EH (cell line): ENCODE measurements at regions not wholly inside any gene's neighbourhood (a gene's known extent, or its start where the extent isn't known, plus 50 kb on each side); places are given as distances from the start of the nearest gene placed in this dataset.

Experiments
- DNase-seq: peaks from one replicate; pipeline ENCODE4 v3.0.0-alpha.2; 2015; ENCODE audit warnings: low read depth

DNA sequence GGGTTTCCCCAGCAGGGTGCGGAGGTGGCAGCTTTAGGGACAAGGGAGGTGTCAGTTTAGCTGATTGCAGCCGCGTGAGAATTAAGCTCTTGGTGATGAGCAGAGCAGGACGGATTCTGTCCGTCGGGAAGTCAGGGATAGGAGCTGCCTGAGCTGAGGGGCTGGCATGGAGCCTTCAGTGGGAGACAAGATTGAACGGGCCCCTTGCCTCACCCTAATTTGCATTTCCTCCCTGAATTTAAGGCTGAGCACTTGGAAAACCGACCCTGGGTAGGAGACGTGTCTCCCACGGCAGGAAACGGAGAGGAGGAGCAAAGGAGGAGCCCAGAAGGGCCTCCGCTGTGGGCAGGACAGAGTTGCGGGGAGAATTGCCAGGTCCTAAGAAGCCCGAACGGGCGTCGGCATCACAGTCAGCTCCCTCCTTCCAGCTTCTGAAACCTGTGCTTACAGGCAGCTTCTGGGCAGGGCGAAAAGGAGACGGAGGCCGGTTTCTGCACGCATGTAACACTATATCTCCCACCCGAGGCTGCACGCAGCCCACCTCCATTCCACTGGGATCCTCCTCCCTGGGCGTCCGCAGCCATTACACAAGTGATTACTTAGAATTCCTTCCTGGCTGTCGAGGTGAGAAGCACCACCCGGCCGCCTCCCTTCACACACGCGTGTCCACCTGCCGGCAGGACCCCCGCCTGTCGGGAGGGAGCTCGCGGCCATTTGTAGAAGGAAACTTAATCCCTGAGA lies 345.8 kb downstream of the BRD1 start:
- DNase-seq = no peak

DNA sequence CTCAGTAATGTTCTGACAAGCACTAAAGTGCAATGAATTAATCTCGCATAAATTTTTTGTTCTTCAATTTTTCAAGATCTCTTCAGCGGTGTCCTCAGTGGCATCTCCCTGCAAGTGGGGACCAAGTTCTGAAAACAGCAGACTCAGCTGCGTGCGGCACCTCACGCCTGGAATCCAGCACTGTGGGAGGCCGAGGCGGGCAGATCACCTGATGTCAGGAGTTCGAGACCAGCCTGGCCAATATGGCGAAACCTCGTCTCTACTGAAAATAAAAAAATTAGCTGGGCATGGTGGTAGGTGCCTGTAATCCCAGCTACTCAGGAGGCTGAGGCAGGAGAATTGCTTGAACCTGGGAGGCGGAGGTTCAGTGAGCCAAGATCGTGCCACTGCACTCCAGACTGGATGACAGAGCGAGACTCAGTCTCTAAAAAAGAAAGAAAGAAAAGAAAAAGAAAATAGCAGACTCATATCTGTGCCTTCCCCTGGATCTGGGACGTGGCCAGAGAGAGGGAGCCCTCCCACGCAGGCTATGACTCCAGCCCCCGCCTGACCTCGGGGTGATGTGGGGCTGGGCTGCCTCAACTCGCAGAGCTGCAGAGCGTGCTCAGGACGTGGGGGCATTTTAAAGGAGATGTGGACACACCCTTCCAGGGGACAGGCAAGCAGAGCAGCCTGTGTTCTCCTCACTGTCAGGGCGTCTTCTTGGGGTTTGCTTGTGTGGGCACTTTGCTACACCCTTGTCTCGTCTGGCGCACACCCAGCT lies 346.6 kb downstream of the BRD1 start:
- DNase-seq = no peak

- no peak for DNase-seq
Measured at GRCh38 chr22:49480331-49480730, 347.3 kb downstream of the BRD1 start.

- no peak for DNase-seq
Measured at GRCh38 chr22:49479566-49479965, 348.1 kb downstream of the BRD1 start.

DNA sequence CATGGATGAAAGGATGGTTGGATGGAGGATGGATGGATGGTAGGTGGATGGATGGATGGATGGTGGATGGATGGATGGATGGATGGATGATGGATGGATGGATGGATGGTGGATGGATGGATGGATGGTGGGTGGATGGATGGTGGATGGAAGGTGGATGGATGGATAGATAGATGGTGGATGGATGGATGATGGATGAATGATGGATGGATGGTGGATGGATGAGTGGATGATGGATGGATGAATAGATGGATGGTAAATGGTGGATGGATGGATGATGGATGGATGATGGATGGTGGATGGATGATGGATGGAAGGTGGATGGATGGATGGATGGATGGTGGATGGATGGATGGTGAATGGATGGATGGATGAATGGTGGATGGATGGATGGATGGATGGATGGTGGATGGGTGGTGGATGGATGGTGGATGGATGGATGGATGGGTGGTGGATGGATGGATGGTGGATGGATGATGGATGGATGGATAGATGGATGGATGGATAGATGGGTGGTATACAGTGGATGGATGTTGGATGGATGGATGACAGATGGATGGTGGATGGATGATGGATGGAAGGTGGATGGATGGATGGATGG lies 350.8 kb downstream of the BRD1 start:
- no peak for DNase-seq

DNA sequence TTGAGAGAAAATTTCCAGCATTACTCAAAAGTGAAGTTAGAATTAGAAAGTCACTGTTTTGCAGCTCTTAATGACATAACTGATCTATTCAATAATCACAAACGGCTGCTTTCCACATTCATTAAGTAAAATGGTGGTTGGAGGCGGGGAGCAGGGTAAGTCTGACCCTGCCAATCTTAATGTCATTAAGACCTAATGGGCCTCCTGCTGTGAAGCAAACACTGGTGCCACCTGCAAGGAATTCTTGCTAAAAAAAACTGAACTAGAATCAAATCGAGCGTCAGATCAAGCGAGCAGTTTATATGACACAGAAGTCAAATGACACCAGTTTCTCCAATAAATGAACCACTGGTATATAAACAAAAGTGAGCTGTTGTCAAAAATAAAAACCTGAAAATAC lies 351.5 kb downstream of the BRD1 start:
- no peak for DNase-seq

- no peak for DNase-seq
Measured at GRCh38 chr22:49475253-49475652, 352.4 kb downstream of the BRD1 start.

GRCh38 chr22:49473286-49473685 lies 354.4 kb downstream of the BRD1 start:
- no peak for DNase-seq

DNA sequence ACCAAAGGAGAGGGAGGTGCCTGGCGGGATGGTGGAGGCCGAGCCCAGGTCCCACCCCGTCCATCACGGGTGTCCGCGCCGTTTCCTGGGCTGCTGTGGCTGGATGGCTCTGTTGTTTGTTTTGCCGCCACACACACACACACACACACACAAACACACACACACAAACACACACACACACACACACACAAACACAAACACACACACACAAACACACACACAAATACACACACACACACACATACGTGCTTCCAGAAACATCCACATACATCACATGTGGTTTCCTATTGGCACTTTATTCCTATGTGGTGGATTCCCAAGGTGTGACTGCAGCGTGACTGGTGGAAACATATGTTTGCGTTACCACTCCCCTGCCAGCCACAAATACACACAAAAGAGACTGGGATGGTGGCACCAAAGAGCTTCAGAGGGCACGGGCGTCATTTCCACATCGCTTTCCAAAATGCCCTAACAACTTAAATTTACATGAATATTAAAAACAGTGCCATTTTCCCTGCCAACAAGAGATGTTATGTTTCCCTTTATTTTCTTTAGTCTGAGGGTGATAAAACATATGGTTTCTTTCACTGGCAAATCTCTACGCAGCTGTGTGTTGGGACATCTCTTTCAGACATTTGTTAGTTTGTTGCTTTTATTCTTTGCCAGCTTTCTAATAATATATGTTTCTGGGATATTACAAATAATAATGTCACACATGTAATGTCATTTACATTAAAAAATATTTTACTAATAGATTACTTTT lies 356.8 kb downstream of the BRD1 start:
- DNase-seq = no peak

GRCh38 chr22:49469896-49470740 lies 357.6 kb downstream of the BRD1 start:
- no peak for DNase-seq

DNA sequence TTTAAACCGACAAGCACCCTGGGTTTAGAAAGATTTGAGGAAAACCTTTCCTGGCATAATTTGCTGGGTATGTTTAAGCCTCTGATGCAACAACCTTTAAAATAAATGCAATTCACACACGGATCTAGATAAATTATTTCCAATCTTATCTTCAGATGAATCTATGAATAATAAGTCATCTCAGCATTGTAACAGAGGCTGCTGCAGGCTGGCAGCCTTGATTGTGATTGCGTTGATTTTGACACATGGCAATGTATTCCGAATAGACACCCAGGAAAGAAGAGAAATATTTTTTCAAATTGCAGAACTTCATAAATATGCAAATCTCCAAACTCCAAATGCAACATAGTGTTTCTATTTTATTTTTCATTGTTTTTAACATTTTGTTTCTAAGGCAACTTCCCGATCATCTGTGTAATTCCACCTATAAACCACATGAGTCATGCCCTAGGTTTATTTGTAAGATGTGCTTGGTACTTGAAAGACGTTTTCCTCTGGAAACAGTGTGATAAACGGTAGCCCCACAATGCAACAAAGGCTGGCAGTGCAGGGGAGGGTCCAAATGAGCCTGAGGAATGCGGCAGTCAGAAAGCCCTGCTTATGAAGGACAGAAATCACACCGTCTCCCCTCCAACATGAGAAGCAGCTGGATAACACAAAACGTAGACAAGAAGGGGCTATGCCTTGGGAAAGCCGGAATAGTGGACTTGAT lies 359.0 kb downstream of the BRD1 start:
- no peak for DNase-seq

DNA sequence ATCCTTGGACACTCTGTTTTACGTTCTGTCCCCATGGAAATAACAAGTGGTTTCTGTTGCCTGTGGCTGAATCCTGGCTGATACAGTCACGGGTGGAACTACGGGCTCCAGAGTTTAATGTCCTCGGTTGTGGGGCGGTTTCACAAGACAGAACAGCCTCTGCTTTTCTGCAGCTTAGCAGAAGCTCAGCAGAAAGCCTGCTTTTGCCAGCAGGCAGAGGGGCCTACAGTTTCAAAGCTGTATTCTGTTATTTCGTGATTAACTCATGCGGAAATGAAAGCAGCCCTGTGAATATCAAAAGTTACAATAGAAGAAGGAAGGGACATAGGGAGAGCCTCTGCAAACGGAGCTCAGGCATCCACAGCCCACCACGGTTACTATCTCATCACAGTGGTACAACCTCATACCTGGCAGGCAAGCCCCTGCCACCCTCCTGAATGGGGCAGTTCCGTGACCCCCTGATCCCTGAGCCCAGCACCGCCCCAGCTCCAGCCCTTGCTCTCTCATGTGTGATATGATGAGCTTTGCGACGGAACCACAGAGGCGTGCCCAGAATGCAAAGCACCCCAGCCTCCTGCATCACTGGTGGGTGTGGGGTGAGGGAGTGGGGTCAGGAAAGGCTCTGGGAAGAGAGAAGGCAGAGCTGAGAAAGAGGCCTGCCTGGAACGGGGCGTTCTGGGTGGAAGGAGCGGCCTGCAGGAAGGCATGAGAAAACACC lies 360.6 kb downstream of the BRD1 start:
- no peak for DNase-seq

DNA sequence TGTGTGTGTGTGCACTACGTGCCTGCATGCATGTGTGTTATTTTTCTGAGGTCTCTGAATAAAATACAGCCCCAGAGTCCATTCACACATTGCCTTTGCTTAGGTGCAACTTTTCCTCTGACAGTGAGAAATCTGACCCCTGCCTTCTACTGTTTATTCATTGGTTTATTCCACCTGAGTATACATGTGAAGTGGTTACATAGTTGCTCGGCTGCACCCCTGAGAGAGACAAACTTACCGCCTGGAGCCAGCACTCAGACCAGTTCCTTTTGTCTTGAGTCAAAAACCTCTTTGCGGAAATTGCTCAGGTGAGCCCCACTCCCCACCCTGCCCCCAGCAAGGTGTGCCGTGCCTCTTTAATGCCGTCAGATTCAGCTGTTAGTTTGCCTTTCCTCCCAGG lies 363.6 kb downstream of the BRD1 start:
- no peak for DNase-seq

DNA sequence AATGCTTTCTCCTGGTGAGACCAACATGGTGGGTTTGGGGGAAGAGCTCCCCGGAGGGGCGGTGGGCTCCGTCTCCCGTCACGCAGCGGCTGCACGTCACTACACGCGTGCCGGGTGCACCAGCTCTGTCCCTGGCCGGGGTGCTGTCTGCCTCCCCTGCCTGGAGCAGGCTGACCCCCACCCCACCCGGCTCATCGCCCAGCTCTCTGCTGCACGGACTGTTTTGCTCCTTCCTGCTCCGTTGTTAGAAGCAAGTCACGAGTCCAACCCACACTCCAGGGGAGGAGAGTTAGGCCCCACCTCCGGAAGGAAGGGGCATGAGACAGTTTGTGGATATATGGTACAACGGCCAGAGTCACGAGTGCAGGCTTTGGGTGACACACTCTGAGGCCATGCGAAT lies 364.9 kb downstream of the BRD1 start:
- no peak for DNase-seq

- no peak for DNase-seq
Measured at GRCh38 chr22:49462291-49462690, 365.4 kb downstream of the BRD1 start.

DNA sequence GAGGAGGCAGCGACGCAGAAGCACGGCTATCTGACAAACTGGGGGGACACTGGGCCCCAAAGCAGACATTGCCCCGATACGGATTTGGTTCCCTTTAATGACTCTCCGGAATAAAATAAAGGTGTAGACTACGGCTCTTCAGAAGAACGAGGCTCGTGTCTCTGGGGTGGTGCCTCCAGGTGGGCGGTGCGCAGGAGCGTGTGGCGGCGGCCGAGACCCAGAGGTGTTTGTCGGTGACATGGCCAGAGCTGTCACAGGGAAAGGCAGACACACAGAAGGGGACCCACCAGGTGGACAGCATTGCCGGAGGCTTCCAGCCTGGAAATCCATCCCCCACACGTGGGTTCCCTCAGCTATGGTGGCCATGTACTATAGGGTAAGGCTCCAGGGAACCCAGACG lies 366.0 kb downstream of the BRD1 start:
- no peak for DNase-seq

DNA sequence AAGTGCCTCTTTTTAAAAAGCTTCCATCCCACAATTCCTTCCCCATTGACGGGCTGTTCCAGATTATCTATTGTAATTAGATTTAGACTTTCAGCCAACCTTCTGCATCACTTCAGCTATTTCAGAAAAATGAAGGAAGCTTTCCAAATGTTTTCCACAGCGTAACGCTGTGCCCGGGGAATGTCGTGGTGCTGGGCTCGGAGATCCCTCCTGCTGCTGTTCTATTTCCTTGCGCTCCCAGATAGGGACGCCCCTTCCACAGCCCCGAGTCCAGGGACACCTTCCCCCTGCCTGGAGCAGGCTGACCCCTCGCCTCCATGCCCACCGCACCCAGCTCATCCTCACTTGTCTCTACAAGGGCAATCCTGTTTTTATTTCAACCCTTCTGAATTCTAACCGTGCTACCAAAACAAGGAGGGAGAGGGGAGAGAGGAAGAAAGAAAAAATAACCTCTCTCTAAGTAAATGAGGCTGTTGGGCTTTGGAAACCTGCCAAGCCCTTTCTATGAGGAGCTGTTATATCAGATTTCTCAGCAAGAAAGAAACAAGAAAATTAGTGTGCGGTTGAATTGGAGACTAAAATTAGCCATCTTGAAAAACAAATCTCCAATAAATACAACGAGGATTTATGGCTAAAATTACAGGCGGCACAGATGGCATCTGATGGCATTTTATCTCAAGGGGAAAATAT lies 366.9 kb downstream of the BRD1 start:
- no peak for DNase-seq

GRCh38 chr22:49460091-49460490 lies 367.6 kb downstream of the BRD1 start:
- no peak for DNase-seq

- DNase-seq = no peak
Measured at GRCh38 chr22:49458708-49459099, 369.0 kb downstream of the BRD1 start.
